ENCODE measurements at regions not wholly inside any gene's neighbourhood (a gene's known extent, or its start where the extent isn't known, plus 50 kb on each side); places are given as distances from the start of the nearest gene placed in this dataset.

DNA sequence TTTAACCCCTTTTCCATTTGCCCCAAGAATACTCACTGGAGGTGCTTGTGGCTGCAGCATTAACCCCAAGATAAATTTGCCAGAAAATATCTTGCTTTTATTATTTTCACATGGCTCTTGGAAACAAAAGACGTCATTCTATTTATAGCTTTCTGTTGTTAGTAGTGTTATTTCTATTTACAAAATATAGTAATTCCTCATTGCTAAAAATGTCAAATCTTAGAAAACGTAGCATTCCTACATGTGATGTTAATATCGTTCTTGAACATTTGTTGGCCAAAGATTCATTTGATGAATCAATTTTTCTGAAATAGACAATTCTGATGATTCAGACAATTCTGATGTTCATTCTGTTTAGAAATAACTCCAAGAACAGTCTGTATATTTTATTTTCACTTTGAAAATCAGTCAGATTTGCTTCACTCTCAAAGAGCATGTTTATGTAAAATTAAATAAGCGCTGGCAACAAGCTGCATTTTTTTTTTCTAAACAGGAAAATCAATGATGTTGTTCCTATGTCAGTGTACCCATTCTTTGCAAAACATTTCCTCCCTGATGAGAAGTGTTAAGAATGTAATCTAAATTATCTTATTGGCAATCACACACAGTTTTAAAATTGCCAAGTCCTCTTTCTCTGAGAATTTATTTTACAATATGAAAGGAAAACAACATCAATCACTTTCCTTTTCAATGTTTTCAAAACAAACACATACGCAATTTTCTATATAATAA lies 334.0 kb downstream of the KCTD12 start:
- Histone ChIP-seq H3K4me3 (no peak overlapping the region), H3K4me1 (no peaks in the 10 kb centered on the region), H3K27ac (peak overlapping the region in 1 of 2 donors; percentile 52), H3K27me3 (no peaks in the 10 kb centered on the region), H3K36me3 (no peaks in the 10 kb centered on the region), H3K9me3 (no peaks in the 10 kb centered on the region)
- no peak for DNase-seq
- TF ChIP-seq POLR2A (IDR thresholded peaks at IDR 0.05): no peak
- intact Hi-C loops (cut with DNase I; ENCODE audit: low total_unique reads): no loop called here

DNA sequence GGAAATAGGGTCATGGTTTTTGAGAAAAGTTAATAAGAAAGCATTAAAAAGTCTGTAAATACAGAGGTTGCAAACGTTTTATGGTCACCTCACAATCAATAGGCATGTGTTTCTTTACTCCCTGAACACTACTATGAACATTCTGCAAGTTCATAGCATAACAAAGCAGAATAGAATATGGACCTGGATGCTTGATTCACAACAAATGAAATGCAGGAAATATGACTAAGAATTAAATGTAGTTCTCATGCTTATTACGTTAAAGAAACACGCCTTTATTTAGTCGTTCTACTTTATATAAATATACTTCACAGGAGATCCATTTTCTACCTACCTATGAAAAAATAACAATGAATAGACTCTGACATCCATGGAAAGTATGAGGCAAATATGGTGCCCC lies 344.0 kb downstream of the KCTD12 start:
- intact Hi-C loops (cut with DNase I; ENCODE audit: low total_unique reads): no loop called here
- Histone ChIP-seq H3K36me3 (no peaks in the 10 kb centered on the region), H3K4me1 (no peaks in the 10 kb centered on the region), H3K27ac (no peak overlapping the region), H3K27me3 (no peaks in the 10 kb centered on the region), H3K4me3 (no peak overlapping the region), H3K9me3 (no peaks in the 10 kb centered on the region)
- DNase-seq: no peak
- TF ChIP-seq, protein P1, sequence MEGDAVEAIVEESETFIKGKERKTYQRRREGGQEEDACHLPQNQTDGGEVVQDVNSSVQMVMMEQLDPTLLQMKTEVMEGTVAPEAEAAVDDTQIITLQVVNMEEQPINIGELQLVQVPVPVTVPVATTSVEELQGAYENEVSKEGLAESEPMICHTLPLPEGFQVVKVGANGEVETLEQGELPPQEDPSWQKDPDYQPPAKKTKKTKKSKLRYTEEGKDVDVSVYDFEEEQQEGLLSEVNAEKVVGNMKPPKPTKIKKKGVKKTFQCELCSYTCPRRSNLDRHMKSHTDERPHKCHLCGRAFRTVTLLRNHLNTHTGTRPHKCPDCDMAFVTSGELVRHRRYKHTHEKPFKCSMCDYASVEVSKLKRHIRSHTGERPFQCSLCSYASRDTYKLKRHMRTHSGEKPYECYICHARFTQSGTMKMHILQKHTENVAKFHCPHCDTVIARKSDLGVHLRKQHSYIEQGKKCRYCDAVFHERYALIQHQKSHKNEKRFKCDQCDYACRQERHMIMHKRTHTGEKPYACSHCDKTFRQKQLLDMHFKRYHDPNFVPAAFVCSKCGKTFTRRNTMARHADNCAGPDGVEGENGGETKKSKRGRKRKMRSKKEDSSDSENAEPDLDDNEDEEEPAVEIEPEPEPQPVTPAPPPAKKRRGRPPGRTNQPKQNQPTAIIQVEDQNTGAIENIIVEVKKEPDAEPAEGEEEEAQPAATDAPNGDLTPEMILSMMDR (IDR thresholded peaks at IDR 0.05): no peak
- no peak for TF ChIP-seq POLR2A (IDR thresholded peaks at IDR 0.05)

DNA sequence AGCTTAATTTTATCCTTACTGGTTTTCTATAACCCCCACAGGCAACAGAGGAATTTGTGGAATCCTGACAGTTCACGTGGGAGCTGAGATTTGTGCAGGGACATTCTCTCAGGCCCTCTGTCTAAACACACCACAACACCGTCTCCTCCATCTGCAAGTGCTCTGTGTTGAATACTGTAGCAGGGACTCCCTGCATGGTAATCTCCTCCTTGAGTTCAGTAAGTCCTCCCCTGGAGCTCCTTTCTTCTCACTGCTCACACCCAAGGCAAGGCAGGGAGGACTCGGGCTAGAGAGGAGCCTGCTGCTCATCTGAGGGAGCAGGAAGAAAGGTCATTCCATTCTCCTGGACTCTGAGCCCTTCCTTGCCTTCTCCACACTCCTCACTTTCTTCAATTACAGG lies 348.2 kb downstream of the KCTD12 start:
- H3K4me3 ChIP-seq: no peak overlapping the region
- H3K36me3 ChIP-seq: no peaks in the 10 kb centered on the region
- intact Hi-C loops (cut with DNase I; ENCODE audit: low total_unique reads): no loop called here
- DNase-seq: no peak
- no peaks in the 10 kb centered on the region for H3K27me3 ChIP-seq
- TF ChIP-seq POLR2A (IDR thresholded peaks at IDR 0.05): no peak
- TF ChIP-seq, protein P1 (IDR thresholded peaks at IDR 0.05): no peak
- no peaks in the 10 kb centered on the region for H3K9me3 ChIP-seq
- no peaks in the 10 kb centered on the region for H3K4me1 ChIP-seq
- H3K27ac ChIP-seq: no peak overlapping the region

DNA sequence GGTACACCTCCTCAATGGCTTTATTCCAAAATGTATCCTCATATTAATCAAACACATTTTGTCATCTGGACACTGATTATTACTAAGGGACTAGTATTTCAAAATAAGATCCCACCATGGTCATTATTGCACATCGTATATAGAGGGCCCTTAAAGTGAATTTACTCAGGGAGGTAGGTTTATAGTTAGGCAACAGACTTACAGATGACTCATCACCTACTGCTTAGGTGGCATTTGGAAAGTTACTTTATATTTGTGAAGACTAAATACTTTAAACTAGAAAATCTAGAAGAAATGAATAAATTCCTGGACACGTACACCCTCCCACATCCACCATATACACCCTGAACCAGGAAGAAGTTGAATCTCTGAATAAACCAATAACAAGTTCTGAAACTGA lies 353.0 kb downstream of the KCTD12 start:
- H3K36me3 ChIP-seq: no peaks in the 10 kb centered on the region
- no peaks in the 10 kb centered on the region for H3K27me3 ChIP-seq
- no peaks in the 10 kb centered on the region for H3K9me3 ChIP-seq
- intact Hi-C loops (cut with DNase I; ENCODE audit: low total_unique reads): no loop called here
- TF ChIP-seq, protein P1 (IDR thresholded peaks at IDR 0.05): no peak
- no peak for TF ChIP-seq POLR2A (IDR thresholded peaks at IDR 0.05)
- H3K27ac ChIP-seq: no peak overlapping the region
- H3K4me1 ChIP-seq: no peaks in the 10 kb centered on the region
- no peak overlapping the region for H3K4me3 ChIP-seq
- no peak for DNase-seq

DNA sequence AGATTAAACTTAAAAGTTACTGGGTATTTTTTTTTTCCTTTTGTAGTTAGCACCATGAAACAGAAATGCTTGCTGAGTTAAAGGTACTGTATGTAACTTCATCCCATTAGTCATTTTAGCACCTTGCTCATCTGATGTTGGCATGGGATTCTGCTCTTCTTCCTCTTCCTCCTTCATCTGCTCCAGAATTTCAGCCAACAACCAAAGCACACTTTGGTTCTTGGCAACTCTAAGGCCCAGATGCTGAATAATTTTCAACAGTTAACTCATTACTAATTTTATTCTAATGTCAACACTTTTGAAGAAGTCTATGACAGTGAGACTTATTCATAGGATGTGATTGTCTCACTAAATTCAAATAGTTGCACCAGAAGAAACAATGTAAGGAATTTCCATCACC lies 359.2 kb downstream of the KCTD12 start:
- Histone ChIP-seq H3K9me3 (no peaks in the 10 kb centered on the region), H3K4me3 (no peak overlapping the region), H3K27ac (no peak overlapping the region), H3K36me3 (no peaks in the 10 kb centered on the region), H3K4me1 (no peaks in the 10 kb centered on the region), H3K27me3 (no peaks in the 10 kb centered on the region)
- intact Hi-C loops (cut with DNase I; ENCODE audit: low total_unique reads): no loop called here
- DNase-seq: no peak
- TF ChIP-seq, protein P1 (IDR thresholded peaks at IDR 0.05): no peak
- TF ChIP-seq POLR2A (IDR thresholded peaks at IDR 0.05): no peak
